ENCODE measurements at regions not wholly inside any gene's neighbourhood (a gene's known extent, or its start where the extent isn't known, plus 50 kb on each side); places are given as distances from the start of the nearest gene placed in this dataset.

DNA sequence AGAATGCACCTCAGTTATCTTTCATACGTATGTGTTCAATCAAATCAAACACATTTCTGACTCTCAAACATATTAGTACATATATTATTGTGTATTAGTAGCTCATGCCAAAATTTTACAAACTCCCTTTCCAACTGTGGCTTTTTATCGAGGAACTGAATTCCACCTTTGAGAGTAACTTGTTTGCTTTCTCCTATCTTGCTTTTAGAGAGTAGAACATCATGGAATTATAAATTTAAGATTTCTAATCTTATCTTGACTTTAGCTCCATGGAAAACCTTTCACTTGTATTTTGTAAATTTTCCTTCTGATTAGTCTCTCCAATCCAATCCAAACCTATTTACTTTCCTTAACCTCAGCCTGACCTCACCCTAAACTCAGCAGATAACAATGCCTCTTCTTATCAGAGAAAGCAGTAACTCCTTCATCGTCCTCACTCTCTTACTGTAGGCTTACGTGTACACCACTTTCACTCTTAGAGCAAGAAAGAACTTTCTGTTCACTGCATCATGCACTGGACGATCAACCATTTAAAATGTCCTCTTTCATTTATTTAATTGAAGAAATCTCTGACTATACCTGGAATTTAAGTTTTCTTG is 164.5 kb downstream of the TMTC3 start (continued):
- TF ChIP-seq BHLHE40 (IDR thresholded peaks at IDR 0.05; ENCODE audit: low read depth, low read length) = no peak

DNA sequence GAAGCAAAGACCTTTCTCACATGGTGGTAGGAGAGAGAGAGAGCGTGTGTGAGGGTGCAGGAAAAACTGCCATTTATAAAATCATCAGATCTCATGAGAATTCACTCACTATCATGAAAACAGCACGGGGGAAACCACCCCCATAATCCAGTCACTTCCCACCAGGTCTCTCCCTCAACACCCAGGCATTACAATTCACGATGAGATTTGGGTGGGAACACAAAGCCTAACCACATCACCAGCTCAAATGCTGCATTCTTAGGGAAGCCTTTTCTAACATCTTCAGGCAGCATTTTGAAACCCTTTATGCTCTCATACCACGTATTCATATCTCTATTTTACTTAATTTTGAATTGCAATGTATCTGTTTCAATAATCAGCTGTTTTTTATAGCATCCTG is 165.9 kb downstream of the TMTC3 start:
- peak overlapping the region; percentile 5; the same call in 1 of the 2 replicates for H3K27ac ChIP-seq (ENCODE audit: insufficient read depth, low read length)
- WGBS, 2 experiments (ENCODE audit: extremely low coverage in 2 of 2, insufficient read length in 1 of 2) = no CpG with 5 or more reads among the region's 4 CpGs

More for the DNA sequence above, 165.9 kb downstream of the TMTC3 start:
- Histone ChIP-seq H3K4me3 (ENCODE audit: insufficient read depth, low read depth, low read length) (no peak overlapping the region), H2BK5ac (ENCODE audit: low read depth, low read length, poor library complexity, severe bottlenecking) (peak overlapping the region; percentile 56), H3K79me1 (ENCODE audit: low read depth in 1 of 2, low read length in 2 of 2) (peaks cover 0 to 6% of the 10 kb centered on the region in 2 experiments; a peak in 1 of 4 replicates), H3K9ac (ENCODE audit: low read depth, low read length) (no peak overlapping the region; the same call in 1 of the 2 replicates), H4K20me1 (ENCODE audit: insufficient read depth, low read length) (no peaks in the 10 kb centered on the region), H3K4ac (ENCODE audit: low read depth, low read length) (peak overlapping the region; percentile 84), H2AK5ac (ENCODE audit: low read depth, low read length) (peak overlapping the region; percentile 73), H3K14ac (replicated peaks; ENCODE audit: low read depth, low read length) (peak overlapping the region; percentile 93), H3K9me3 (ENCODE audit: control insufficient read depth, insufficient read depth, low read length) (no peaks in the 10 kb centered on the region), H3K4me2 (ENCODE audit: low read depth, low read length) (no peak overlapping the region), H2BK120ac (ENCODE audit: low read depth, low read length) (peak overlapping the region; percentile 98), H3K23ac (ENCODE audit: low read depth, low read length) (peak overlapping the region; percentile 95), H3K9me1 (ENCODE audit: insufficient read depth, low read length) (peaks cover 6% of the 10 kb centered on the region), H4K8ac (ENCODE audit: low read depth in 2 of 2, low read length in 2 of 2) (peak overlapping the region; percentile 91), H2AK9ac (replicated peaks; ENCODE audit: low read depth, low read length, poor library complexity) (no peak overlapping the region), H3K18ac (ENCODE audit: low read depth, low read length) (peak overlapping the region; percentile 77; the same call in 1 of the 2 replicates), H4K91ac (ENCODE audit: insufficient read depth, low read depth, low read length) (peak overlapping the region; percentile 92), H2AFZ (replicated peaks; ENCODE audit: low read length, poor library complexity) (no peak overlapping the region), H3K36me3 (ENCODE audit: control insufficient read depth, insufficient read depth, low read length) (no peaks in the 10 kb centered on the region), H3K27me3 (ENCODE audit: control insufficient read depth, insufficient read depth, low read length) (no peaks in the 10 kb centered on the region), H3K56ac (ENCODE audit: extremely low read depth, insufficient read depth, low read length) (peak overlapping the region; percentile 35; the same call in 1 of the 2 replicates), H2BK15ac (ENCODE audit: low read depth, low read length) (peak overlapping the region; percentile 98), H3K4me1 (ENCODE audit: control insufficient read depth, insufficient read depth, low read length) (peaks cover 7% of the 10 kb centered on the region; the same call in 1 of the 2 replicates), H2BK20ac (ENCODE audit: low read depth, low read length) (peak overlapping the region; percentile 84), H4K5ac (ENCODE audit: low read depth, low read length) (peak overlapping the region; percentile 91; the same call in 1 of the 2 replicates)
- dilution Hi-C loops (cut with HindIII; ENCODE audit: low sequenced_read_pairs, unreplicated experiment) = no loop called here
- ATAC-seq (ENCODE audit: low read depth) (no peak), DNase-seq (no peak)
- ChIA-PET POLR2A (ENCODE audit: unreplicated experiment) (no interaction called here), CTCF (no interaction called here)
- intact Hi-C loops (cut with micrococcal nuclease) = no loop called here
- in situ Hi-C loops (cut with MboI; ENCODE audit: low sequenced_read_pairs) = no loop called here
- no peak for TF ChIP-seq MXI1 (IDR thresholded peaks at IDR 0.05; ENCODE audit: borderline replicate concordance, low read depth, low read length)
- no peak for TF ChIP-seq NFE2L2 (IDR thresholded peaks at IDR 0.05; ENCODE audit: low read depth, low read length)
- TF ChIP-seq POLR2A (IDR thresholded peaks at IDR 0.05; ENCODE audit: low read depth, low read length) = no peak
- TF ChIP-seq MAFK (IDR thresholded peaks at IDR 0.05; ENCODE audit: low read depth, low read length) = no peak
- no peak for TF ChIP-seq RFX5 (IDR thresholded peaks at IDR 0.05; ENCODE audit: low read depth, low read length)
- TF ChIP-seq ELK1 (IDR thresholded peaks at IDR 0.05; ENCODE audit: borderline replicate concordance, low read depth, low read length) = no peak
- TF ChIP-seq CHD1 (IDR thresholded peaks at IDR 0.05; ENCODE audit: low read depth, low read length) = no peak
- no peak for TF ChIP-seq BHLHE40 (IDR thresholded peaks at IDR 0.05; ENCODE audit: low read depth, low read length)
- TF ChIP-seq, protein P1, sequence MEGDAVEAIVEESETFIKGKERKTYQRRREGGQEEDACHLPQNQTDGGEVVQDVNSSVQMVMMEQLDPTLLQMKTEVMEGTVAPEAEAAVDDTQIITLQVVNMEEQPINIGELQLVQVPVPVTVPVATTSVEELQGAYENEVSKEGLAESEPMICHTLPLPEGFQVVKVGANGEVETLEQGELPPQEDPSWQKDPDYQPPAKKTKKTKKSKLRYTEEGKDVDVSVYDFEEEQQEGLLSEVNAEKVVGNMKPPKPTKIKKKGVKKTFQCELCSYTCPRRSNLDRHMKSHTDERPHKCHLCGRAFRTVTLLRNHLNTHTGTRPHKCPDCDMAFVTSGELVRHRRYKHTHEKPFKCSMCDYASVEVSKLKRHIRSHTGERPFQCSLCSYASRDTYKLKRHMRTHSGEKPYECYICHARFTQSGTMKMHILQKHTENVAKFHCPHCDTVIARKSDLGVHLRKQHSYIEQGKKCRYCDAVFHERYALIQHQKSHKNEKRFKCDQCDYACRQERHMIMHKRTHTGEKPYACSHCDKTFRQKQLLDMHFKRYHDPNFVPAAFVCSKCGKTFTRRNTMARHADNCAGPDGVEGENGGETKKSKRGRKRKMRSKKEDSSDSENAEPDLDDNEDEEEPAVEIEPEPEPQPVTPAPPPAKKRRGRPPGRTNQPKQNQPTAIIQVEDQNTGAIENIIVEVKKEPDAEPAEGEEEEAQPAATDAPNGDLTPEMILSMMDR (conservative IDR thresholded peaks at IDR 0.05; ENCODE audit: low read depth, low read length) = no peak
- TF ChIP-seq, protein P2, sequence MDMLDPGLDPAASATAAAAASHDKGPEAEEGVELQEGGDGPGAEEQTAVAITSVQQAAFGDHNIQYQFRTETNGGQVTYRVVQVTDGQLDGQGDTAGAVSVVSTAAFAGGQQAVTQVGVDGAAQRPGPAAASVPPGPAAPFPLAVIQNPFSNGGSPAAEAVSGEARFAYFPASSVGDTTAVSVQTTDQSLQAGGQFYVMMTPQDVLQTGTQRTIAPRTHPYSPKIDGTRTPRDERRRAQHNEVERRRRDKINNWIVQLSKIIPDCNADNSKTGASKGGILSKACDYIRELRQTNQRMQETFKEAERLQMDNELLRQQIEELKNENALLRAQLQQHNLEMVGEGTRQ (IDR thresholded peaks at IDR 0.05; ENCODE audit: low read depth, low read length) = no peak
- no peak for TF ChIP-seq MAZ (IDR thresholded peaks at IDR 0.05; ENCODE audit: borderline replicate concordance, low read depth, low read length)
- no peak for TF ChIP-seq RCOR1 (IDR thresholded peaks at IDR 0.05; ENCODE audit: insufficient replicate concordance, low read length)
- BruUV-seq (replicated peaks) = no TSS peak

All from IMR-90 (cell line).